ENCODE measurements at regions not wholly inside any gene's neighbourhood (a gene's known extent, or its start where the extent isn't known, plus 50 kb on each side); places are given as distances from the start of the nearest gene placed in this dataset.

- Histone ChIP-seq H4K20me1 (ENCODE audit: control insufficient read depth, extremely low read depth, insufficient read depth, low read length) (no peaks in the 10 kb centered on the region), H3K27ac (ENCODE audit: control insufficient read depth, insufficient read depth, low read length) (no peak overlapping the region), H2AFZ (ENCODE audit: control insufficient read depth, low read length) (no peak overlapping the region), H3K9me3 (ENCODE audit: control insufficient read depth, low read depth, low read length) (no peaks in the 10 kb centered on the region), H3K36me3 (ENCODE audit: control insufficient read depth in 2 of 2, extremely low read depth in 1 of 2, insufficient read depth in 2 of 2, low read length in 2 of 2) (no peaks in the 10 kb centered on the region), H3K9me1 (ENCODE audit: control insufficient read depth, extremely low read depth, insufficient read depth, low read length) (no peaks in the 10 kb centered on the region), H3K9ac (ENCODE audit: control insufficient read depth, extremely low read depth, insufficient read depth, low read length) (no peak overlapping the region), H3K27me3 (ENCODE audit: control insufficient read depth, extremely low read depth, insufficient read depth, low read length) (no peaks in the 10 kb centered on the region), H3K79me2 (ENCODE audit: control insufficient read depth, insufficient read depth, low read length) (no peaks in the 10 kb centered on the region), H3K4me3 (ENCODE audit: control insufficient read depth in 2 of 3, extremely low read depth in 1 of 3, insufficient read depth in 2 of 3, low read depth in 1 of 3, low read length in 3 of 3) (no peak overlapping the region), H3K4me2 (ENCODE audit: control insufficient read depth, extremely low read depth, insufficient read depth, low read depth, low read length) (no peak overlapping the region), H3K4me1 (ENCODE audit: control insufficient read depth, extremely low read depth, insufficient read depth, low read length) (no peaks in the 10 kb centered on the region)
- TF ChIP-seq CTCF (optimal IDR thresholded peaks at IDR 0.05 in 1 of 3, IDR thresholded peaks at IDR 0.05 in 1 of 3, conservative IDR thresholded peaks at IDR 0.05 in 1 of 3; ENCODE audit: extremely low read depth in 1 of 3, insufficient read depth in 2 of 3, low read length in 3 of 3): no peak
- no peak for TF ChIP-seq EZH2 (IDR thresholded peaks at IDR 0.05; ENCODE audit: low read length)
- dilution Hi-C loops (cut with MboI; ENCODE audit: extremely low pct_ligation_motif_present, low sequenced_read_pairs): no loop called here
- FAIRE-seq (no peak), DNase-seq (ENCODE audit: low read depth, low spot score) (no peak)
Measured at GRCh38 chr11:23573429-23573828, 713.2 kb upstream of the CCDC179 start.

GRCh38 chr11:23574149-23574548 is 713.9 kb upstream of the CCDC179 start:
- H2AFZ ChIP-seq (ENCODE audit: control insufficient read depth, low read length): no peak overlapping the region

More at GRCh38 chr11:23574149-23574548, 713.9 kb upstream of the CCDC179 start:
- H3K4me1 ChIP-seq (ENCODE audit: control insufficient read depth, extremely low read depth, insufficient read depth, low read length): no peaks in the 10 kb centered on the region
- no peaks in the 10 kb centered on the region for H3K9me3 ChIP-seq (ENCODE audit: control insufficient read depth, low read depth, low read length)
- no peaks in the 10 kb centered on the region for H3K79me2 ChIP-seq (ENCODE audit: control insufficient read depth, insufficient read depth, low read length)
- no peaks in the 10 kb centered on the region for H3K9me1 ChIP-seq (ENCODE audit: control insufficient read depth, extremely low read depth, insufficient read depth, low read length)
- dilution Hi-C loops (cut with MboI; ENCODE audit: extremely low pct_ligation_motif_present, low sequenced_read_pairs): no loop called here
- no peaks in the 10 kb centered on the region for H3K27me3 ChIP-seq (ENCODE audit: control insufficient read depth, extremely low read depth, insufficient read depth, low read length)
- no peaks in the 10 kb centered on the region for H3K36me3 ChIP-seq (ENCODE audit: control insufficient read depth in 2 of 2, extremely low read depth in 1 of 2, insufficient read depth in 2 of 2, low read length in 2 of 2)
- no peak overlapping the region for H3K9ac ChIP-seq (ENCODE audit: control insufficient read depth, extremely low read depth, insufficient read depth, low read length)
- no peak overlapping the region for H3K4me3 ChIP-seq (ENCODE audit: control insufficient read depth in 2 of 3, extremely low read depth in 1 of 3, insufficient read depth in 2 of 3, low read depth in 1 of 3, low read length in 3 of 3)
- no peaks in the 10 kb centered on the region for H4K20me1 ChIP-seq (ENCODE audit: control insufficient read depth, extremely low read depth, insufficient read depth, low read length)
- no peak overlapping the region for H3K4me2 ChIP-seq (ENCODE audit: control insufficient read depth, extremely low read depth, insufficient read depth, low read depth, low read length)
- no peak overlapping the region for H3K27ac ChIP-seq (ENCODE audit: control insufficient read depth, insufficient read depth, low read length)
- TF ChIP-seq CTCF (optimal IDR thresholded peaks at IDR 0.05 in 1 of 3, IDR thresholded peaks at IDR 0.05 in 1 of 3, conservative IDR thresholded peaks at IDR 0.05 in 1 of 3; ENCODE audit: extremely low read depth in 1 of 3, insufficient read depth in 2 of 3, low read length in 3 of 3): no peak
- no peak for TF ChIP-seq EZH2 (IDR thresholded peaks at IDR 0.05; ENCODE audit: low read length)
- DNase-seq (ENCODE audit: low read depth, low spot score) (no peak), FAIRE-seq (no peak)
